ENCODE measurements at regions not wholly inside any gene's neighbourhood (a gene's known extent, or its start where the extent isn't known, plus 50 kb on each side); places are given as distances from the start of the nearest gene placed in this dataset.

DNA sequence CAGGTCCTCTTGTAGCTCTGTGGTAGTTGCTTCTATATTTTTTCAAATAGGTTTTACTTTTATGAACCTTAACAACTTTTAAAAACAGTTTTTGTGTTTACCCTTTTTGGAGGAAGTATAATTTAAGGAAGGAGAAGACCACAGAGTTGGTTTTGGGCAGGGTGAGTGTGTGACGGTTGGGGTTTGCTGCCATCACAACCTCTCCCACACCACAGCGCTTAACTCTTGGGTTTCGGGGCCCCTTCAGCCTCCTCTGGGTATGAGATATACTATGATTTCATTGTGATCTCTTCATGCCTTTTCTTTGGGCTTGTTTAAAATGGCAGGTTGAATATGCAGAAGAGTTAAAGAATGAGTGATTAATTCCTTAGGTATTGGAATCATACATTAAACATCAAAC, 228.7 kb upstream of the CRY1 start:
- DNase-seq = peak in 3 of 6 experiments; percentile 56 to 64 (median 57)

GRCh38 chr12:107325075-107325608, 231.8 kb upstream of the CRY1 start:
- no peak for DNase-seq

DNA sequence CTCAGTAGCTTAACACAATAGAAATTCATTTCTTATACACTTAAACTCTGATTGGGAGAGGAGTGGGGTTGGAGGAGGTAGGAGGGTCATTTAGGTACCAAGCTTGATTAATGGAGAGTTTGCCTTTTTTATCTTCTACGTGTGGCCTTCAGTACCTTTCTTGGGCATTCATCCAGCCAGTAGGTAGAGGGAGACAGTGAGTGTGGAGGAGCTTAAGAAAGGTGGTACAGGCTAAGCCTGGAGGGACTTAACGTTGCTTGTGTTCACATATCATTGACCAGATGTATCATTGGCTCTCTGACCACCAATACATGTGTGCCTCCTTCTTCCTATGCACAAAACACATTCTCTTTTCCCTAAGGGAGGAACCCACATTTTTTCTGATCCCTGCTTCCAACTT, 232.9 kb upstream of the CRY1 start:
- DNase-seq = no peak

GRCh38 chr12:107327651-107328182, 234.4 kb upstream of the CRY1 start:
- DNase-seq = no peak

- DNase-seq = no peak
Observed at GRCh38 chr12:107328442-107329133, 235.2 kb upstream of the CRY1 start.

DNA sequence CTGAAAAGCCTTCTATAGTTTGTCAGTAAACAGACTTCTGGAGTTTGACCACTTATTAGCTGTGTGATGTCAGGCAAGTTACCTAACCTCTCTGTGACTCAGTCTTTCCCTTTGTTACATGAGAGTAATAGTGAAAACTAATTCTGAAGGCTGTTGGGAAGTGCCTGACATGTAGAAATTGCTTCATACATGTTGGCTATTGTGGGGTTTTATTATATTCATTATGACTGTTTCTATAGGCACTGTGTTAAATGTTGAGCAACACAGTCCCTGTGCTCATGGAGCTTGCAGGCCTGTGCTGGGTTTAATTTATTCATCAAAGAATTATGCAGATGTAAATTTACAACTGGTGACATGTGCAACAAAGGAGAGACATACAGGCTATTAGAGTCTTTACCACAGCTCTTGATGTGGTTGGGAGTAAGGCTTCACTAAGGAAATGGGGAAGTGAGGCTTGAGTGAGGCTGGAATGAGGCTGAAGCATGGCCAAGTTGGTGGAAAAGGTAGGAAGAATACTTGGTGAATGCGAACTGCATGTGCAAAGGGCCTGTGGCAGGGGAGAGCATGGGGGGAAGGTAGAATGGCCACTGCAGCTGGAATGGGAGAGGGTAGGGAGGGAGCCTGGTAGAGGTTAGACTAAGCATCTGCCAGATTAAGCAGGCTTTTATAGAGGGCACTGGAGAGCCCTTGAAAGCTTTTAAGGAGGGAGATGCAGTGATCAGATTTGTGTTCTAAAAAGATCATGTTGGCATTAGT, 236.4 kb upstream of the CRY1 start:
- DNase-seq = no peak

- DNase-seq = no peak
Observed at GRCh38 chr12:107330831-107331431, 237.6 kb upstream of the CRY1 start.

DNA sequence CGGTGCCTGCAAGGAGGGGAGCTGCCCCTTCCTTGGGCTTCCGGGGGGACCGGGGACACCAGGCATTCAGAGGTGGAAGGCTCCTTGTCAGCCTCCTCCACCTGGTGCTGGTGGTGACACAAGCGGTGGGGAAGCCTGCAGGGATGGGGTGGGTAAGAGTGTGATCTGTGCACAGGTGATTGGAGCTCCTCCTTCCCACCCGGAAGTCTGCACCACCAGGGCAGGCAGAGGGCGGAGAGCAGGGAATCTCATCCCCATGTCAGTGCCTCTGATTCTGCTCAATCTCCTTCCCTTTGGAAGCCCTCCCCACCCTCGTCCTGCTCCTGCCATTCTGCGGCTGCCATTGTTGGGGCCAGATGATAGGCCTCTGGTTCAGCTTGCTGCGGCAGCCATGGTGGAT, 238.1 kb upstream of the CRY1 start:
- no peak for DNase-seq

DNA sequence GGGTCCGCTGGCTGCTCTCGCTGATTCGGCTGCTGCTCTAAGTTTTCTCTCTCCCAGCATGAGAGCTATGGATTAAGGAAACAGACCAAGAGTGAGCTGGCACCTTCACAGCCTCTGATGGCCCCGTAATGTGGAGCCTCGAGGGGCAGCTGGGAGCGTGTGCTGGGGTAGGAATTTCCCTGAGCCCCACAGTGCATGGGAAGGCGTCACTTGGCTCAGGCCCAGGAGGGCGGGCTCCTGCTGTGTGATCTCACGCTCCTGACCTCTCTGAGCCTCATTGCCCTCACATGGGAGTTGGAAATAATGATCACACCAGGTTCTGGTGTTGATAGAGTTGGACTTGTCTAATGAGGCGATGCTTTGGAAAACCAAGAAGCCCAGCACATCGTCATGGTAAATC, 238.6 kb upstream of the CRY1 start:
- no peak for DNase-seq

- no peak for DNase-seq
Observed at GRCh38 chr12:107332743-107333142, 239.4 kb upstream of the CRY1 start.

GRCh38 chr12:107335802-107336570, 242.6 kb upstream of the CRY1 start:
- DNase-seq = no peak

DNA sequence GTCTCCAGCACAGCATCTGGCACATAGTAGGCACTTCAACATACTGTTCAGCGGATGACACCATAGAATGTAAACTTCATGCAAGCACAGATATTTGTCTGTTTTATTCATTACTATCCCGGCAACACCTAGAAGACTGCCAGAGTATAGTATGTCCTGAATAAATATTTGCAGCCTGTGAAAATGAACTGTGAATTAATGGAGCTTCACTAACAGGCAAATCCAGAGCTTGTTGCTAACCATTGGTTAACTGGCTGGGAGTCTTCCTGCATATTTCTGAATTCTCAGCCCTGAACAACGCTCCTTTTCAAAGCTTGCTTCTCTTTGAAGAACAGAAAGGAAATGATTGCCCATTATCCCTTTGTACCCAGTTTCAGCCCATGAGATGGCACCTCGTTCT, 243.3 kb upstream of the CRY1 start:
- DNase-seq = no peak

DNA sequence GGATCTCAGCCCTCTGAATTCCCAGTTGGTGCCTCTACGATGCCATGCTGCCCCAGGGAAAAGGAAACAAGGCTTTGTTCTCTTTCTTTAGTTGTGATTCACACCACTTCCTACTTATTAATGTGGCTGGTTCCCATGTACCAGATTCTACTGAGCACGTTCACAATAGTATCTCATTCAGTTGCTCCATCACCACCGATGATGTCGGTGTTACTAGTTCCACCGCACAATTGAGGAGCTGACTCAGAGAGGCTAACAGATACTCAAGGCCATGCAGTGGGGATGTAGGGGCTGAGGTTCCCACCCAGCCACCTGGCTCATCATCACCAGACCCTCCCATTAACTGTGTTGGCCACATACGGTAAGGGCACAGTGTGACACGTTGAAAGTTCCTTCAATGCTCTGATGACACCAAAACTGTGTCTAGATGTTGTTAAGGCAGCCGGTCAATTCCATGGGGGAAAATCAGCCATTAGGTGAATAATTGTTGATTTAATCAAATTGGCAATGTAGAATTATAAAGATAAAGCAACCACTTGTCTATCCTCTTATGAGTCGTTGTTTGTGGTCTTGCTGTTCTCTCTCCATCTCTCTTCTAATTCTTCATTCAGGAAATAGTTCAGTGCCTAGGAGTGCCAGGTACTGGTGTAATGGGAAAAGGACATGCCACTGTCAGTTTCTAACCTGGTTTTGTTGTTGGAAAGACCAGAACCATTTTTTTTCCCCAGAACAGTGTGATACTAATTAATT, 244.2 kb upstream of the CRY1 start:
- DNase-seq = no peak

DNA sequence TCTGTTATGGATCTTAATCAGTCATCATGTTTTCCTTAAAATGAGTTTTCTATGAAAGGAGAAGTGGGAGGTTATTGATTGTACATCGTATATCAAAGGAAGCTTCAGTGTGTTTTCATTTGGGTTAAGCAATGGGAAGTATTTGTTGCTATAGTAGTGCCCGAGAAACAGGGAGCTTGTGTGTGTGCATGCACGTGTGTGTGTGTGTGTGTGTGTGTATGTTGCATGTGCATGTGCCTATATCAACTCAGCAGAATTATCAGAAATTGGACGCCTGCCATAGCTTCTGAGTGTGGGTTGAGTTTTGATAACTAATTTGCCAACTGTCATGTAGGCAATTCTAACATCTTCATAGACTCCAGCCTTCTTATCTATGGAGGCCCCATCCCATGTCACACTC, 246.1 kb upstream of the CRY1 start:
- no peak for DNase-seq

DNA sequence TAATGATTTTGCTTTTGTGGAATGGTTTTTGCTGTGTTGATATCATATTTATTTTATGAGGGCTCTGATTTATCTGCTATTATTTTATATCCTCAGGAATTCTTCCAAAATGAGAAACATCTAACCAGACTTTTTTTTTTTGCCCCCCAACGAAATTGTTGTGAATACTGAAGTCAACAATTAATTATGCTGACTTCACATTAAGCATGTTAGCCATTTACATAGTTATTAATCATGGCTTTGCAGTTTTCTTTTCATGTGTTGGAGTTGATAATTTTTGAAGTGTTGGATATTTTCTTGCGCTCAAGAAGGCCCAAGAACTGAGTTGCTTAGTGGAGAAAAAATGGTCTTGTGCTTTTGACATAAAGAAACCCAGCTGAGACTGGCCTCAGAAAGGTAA, 246.6 kb upstream of the CRY1 start:
- DNase-seq = no peak

GRCh38 chr12:107340898-107341297, 247.5 kb upstream of the CRY1 start:
- DNase-seq = no peak

DNA sequence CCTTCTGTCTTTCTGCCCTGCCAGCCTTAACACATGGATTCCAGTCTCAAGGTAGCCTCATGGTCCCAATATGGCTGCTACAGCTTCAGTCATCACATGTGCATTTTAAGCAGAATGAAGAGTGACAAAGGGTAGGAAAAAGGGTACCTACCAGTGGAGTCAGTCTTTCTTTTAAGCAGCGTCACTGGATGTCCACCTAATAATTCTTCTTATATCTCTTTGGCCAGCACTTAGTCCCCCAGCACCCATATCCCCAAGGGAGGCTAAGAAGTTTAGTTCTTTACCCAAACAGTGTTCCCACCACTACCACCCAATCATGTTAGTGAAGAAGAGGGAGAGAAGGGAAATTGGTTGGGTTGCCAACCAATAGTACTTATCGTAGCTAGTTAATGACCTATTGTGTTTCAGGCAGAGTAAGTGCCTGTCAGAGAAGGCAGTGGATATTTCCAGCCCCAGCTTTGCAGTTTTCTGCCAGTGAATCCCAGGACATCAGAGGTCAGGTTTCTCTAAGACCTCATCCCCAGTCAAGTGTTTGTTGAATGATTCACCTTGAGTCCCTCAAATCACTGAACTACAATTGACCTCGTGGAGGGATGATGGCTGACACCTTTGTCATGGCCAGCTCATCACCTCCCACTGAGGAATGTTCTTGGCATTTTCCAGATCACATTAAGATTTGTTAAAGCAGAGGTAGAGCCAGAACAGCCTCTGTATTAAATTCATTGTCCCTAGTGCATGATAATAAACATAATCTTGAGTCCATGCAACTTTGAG, 250.9 kb upstream of the CRY1 start:
- no peak for DNase-seq

DNA sequence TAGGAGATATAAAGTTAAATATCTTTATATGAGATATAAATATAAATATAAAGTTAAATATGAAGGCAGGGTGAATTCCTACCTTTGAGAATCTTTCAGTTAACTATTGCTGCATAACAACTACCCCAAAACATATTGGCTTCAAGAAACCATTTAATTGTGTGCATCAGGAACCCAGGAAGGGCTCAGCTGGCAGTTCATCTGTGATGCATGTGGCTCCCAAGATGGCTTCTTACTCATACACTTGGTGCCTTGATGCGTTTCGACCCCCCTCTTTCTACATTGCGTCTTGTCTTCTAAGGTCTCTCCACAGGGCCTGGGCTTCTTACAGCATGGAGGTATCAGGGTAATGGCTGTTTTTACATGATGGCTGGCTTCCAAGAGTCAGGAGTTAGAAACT, 253.9 kb upstream of the CRY1 start:
- DNase-seq = no peak

GRCh38 chr12:107349008-107349747, 255.8 kb upstream of the CRY1 start:
- DNase-seq = no peak

DNA sequence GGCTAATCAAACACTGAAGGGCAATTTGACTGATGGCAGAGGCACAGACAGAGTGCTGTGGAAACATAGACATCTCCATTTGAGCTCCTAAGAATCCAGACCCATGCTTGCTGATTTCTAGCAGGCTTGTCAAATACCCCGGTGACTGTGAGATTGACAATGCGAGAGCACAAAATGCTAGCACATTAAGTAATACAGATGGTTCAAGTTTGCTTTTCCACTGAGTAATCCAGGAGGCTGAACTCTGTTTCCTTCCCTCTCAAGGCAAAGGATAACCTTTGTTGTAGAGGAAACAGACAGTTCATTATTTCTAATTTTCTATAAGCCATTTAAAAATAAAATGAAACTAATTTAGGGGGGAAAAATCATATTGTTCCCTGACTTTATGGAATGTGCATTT, 256.5 kb upstream of the CRY1 start:
- DNase-seq = no peak

DNA sequence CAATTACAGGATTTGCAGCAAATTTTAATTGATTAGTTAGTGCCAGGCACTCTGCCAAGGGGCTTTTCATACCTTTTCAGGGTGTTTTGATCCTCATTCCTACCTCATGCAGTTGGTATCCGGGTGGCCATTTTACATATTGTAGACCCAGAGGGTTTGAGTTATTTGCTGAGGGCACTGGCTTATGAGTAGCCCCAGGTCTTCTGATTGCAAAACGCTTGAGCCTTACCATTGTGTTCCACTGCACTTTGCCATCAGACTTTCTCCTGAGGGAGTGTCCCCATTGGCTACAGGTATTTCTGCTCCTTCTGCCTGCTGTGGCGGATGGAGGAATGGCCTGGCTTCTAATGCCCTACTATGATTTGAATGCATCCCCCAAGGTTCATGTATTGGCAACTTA, 257.8 kb upstream of the CRY1 start:
- DNase-seq = no peak
